Activated naive CD8-positive, alpha-beta T cell treated with anti-CD3 and anti-CD28 coated beads, Interleukin-2, amount 50 U/mL, for 16 hours (primary cell): ENCODE measurements at regions not wholly inside any gene's neighbourhood (a gene's known extent, or its start where the extent isn't known, plus 50 kb on each side); places are given as distances from the start of the nearest gene placed in this dataset.

Source experiments
- DNase-seq: peaks from one replicate; pipeline ENCODE4 v3.0.0-alpha.2; 2020; ENCODE audit warnings: low read depth, low spot score

GRCh38 chr2:238654479-238655197 lies 193.2 kb upstream of the TWIST2 start:
- DNase-seq, result no peak

GRCh38 chr2:238655198-238655860 lies 192.6 kb upstream of the TWIST2 start:
- no peak for DNase-seq

- no peak for DNase-seq
Observed at GRCh38 chr2:238655974-238656722, 191.7 kb upstream of the TWIST2 start.

GRCh38 chr2:238657132-238658053 lies 190.5 kb upstream of the TWIST2 start:
- no peak for DNase-seq

- no peak for DNase-seq
Observed at GRCh38 chr2:238658054-238658407, 189.9 kb upstream of the TWIST2 start.

- DNase-seq, result no peak
Observed at GRCh38 chr2:238658820-238659219, 189.1 kb upstream of the TWIST2 start.

GRCh38 chr2:238659231-238659630 lies 188.7 kb upstream of the TWIST2 start:
- no peak for DNase-seq

- no peak for DNase-seq
Observed at GRCh38 chr2:238663586-238663985, 184.3 kb upstream of the TWIST2 start.

GRCh38 chr2:238665919-238666318 lies 182.0 kb upstream of the TWIST2 start:
- DNase-seq, result no peak

GRCh38 chr2:238666543-238666942 lies 181.3 kb upstream of the TWIST2 start:
- DNase-seq, result no peak

- DNase-seq, result no peak
Observed at GRCh38 chr2:238667008-238667407, 180.9 kb upstream of the TWIST2 start.

- DNase-seq, result no peak
Observed at GRCh38 chr2:238667639-238668038, 180.2 kb upstream of the TWIST2 start.

- DNase-seq, result no peak
Observed at GRCh38 chr2:238668426-238668825, 179.5 kb upstream of the TWIST2 start.

GRCh38 chr2:238669046-238669445 lies 178.8 kb upstream of the TWIST2 start:
- DNase-seq, result no peak

GRCh38 chr2:238669581-238670080 lies 178.3 kb upstream of the TWIST2 start:
- DNase-seq, result no peak

- no peak for DNase-seq
Observed at GRCh38 chr2:238670111-238670585, 177.7 kb upstream of the TWIST2 start.

- DNase-seq, result no peak
Observed at GRCh38 chr2:238682536-238682935, 165.3 kb upstream of the TWIST2 start.

GRCh38 chr2:238684362-238685326 lies 163.2 kb upstream of the TWIST2 start:
- no peak for DNase-seq

GRCh38 chr2:238685327-238685709 lies 162.6 kb upstream of the TWIST2 start:
- no peak for DNase-seq

- DNase-seq, result no peak
Observed at GRCh38 chr2:238685713-238686112, 162.2 kb upstream of the TWIST2 start.
